ENCODE measurements at regions not wholly inside any gene's neighbourhood (a gene's known extent, or its start where the extent isn't known, plus 50 kb on each side); places are given as distances from the start of the nearest gene placed in this dataset.

GRCh38 chr17:70897446-70897845 lies 728.1 kb downstream of the KCNJ2 start:
- H3K4me3 ChIP-seq (ENCODE audit: insufficient read depth, low read length, poor library complexity, severe bottlenecking) = no peak overlapping the region
- no peaks in the 10 kb centered on the region for H3K36me3 ChIP-seq (ENCODE audit: low read length)
- no peaks in the 10 kb centered on the region for H3K9me3 ChIP-seq (ENCODE audit: insufficient read depth, low read length)
- H3K4me2 ChIP-seq (ENCODE audit: low read depth, low read length, poor library complexity, severe bottlenecking) = no peak overlapping the region
- no peaks in the 10 kb centered on the region for H3F3A ChIP-seq (ENCODE audit: insufficient read depth)
- H3K9me2 ChIP-seq (replicated peaks; ENCODE audit: insufficient read depth, low read length) = no peaks in the 10 kb centered on the region
- no peaks in the 10 kb centered on the region for H3K27me3 ChIP-seq (ENCODE audit: low read length)
- H4K20me1 ChIP-seq (ENCODE audit: low read depth, low read length) = no peaks in the 10 kb centered on the region
- H3K79me2 ChIP-seq (ENCODE audit: insufficient read depth, low read length) = no peaks in the 10 kb centered on the region
- H3K9ac ChIP-seq (ENCODE audit: low read length) = no peak overlapping the region
- H2AFZ ChIP-seq (ENCODE audit: low read depth, low read length, severe bottlenecking) = no peak overlapping the region
- H3K27ac ChIP-seq (ENCODE audit: low read depth, low read length) = no peak overlapping the region
- TF ChIP-seq CTCF (IDR thresholded peaks at IDR 0.05; ENCODE audit: insufficient read depth, low read length, poor library complexity, severe bottlenecking) (no peak), EZH2phosphoT487 (conservative IDR thresholded peaks at IDR 0.05; ENCODE audit: low read length) (no peak)

DNA sequence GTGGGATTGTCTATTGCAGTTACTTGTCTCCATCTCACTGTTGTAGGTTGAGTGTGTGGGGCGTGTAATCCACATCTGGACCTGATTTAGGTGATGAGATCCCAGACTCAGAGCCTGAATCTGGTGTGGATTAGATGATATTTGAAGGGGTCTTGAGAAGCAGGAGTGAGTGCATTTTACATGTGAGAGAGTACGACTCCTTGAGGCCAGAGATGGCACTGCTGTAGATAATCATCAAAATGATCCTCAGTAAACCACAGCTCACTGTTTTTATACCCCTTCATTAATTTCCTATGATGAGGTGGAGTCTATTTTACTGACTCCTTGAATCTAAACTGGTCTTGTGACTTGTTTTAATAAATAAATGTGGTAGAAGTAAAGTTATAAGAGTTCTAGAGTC lies 732.5 kb downstream of the KCNJ2 start:
- Histone ChIP-seq H3K4me3 (ENCODE audit: insufficient read depth, low read length, poor library complexity, severe bottlenecking) (no peak overlapping the region), H3K9me2 (replicated peaks; ENCODE audit: insufficient read depth, low read length) (no peaks in the 10 kb centered on the region), H3K27ac (ENCODE audit: low read depth, low read length) (no peak overlapping the region), H2AFZ (ENCODE audit: low read depth, low read length, severe bottlenecking) (no peak overlapping the region), H4K20me1 (ENCODE audit: low read depth, low read length) (no peaks in the 10 kb centered on the region), H3K9me3 (ENCODE audit: insufficient read depth, low read length) (no peaks in the 10 kb centered on the region), H3K9ac (ENCODE audit: low read length) (no peak overlapping the region), H3K4me2 (ENCODE audit: low read depth, low read length, poor library complexity, severe bottlenecking) (no peak overlapping the region), H3K79me2 (ENCODE audit: insufficient read depth, low read length) (no peaks in the 10 kb centered on the region), H3K27me3 (ENCODE audit: low read length) (no peaks in the 10 kb centered on the region), H3F3A (ENCODE audit: insufficient read depth) (no peaks in the 10 kb centered on the region), H3K36me3 (ENCODE audit: low read length) (no peaks in the 10 kb centered on the region)
- TF ChIP-seq CTCF (IDR thresholded peaks at IDR 0.05; ENCODE audit: insufficient read depth, low read length, poor library complexity, severe bottlenecking) (no peak), EZH2phosphoT487 (conservative IDR thresholded peaks at IDR 0.05; ENCODE audit: low read length) (no peak)

DNA sequence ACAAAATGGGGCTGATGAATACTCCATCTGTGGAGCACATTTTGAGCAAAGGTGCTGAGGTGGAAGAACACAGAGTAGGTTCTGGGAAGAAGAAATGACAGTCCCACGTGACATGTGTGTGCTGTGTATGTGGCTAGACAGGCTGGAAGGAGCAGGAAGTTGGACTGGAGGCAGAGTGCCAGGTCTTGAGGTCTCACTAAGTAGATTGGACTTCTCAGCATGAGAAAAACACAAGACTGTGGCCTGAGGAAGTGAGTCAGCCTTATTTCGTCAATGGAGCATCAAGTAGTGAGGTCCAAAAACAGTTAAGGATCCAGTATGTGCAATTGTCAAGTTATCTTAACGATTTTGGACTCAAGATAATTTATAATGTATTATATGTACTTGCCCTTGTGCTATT lies 736.5 kb downstream of the KCNJ2 start:
- H3K9ac ChIP-seq (ENCODE audit: low read length) = no peak overlapping the region
- no peaks in the 10 kb centered on the region for H3K9me3 ChIP-seq (ENCODE audit: insufficient read depth, low read length)
- no peaks in the 10 kb centered on the region for H3K27me3 ChIP-seq (ENCODE audit: low read length)
- no peaks in the 10 kb centered on the region for H3K9me2 ChIP-seq (replicated peaks; ENCODE audit: insufficient read depth, low read length)
- no peak for TF ChIP-seq CTCF (IDR thresholded peaks at IDR 0.05; ENCODE audit: insufficient read depth, low read length, poor library complexity, severe bottlenecking)
- no peak for TF ChIP-seq EZH2phosphoT487 (conservative IDR thresholded peaks at IDR 0.05; ENCODE audit: low read length)
- H4K20me1 ChIP-seq (ENCODE audit: low read depth, low read length) = no peaks in the 10 kb centered on the region
- no peak overlapping the region for H2AFZ ChIP-seq (ENCODE audit: low read depth, low read length, severe bottlenecking)
- no peak overlapping the region for H3K4me3 ChIP-seq (ENCODE audit: insufficient read depth, low read length, poor library complexity, severe bottlenecking)
- H3K36me3 ChIP-seq (ENCODE audit: low read length) = no peaks in the 10 kb centered on the region
- H3K27ac ChIP-seq (ENCODE audit: low read depth, low read length) = no peak overlapping the region
- H3K4me2 ChIP-seq (ENCODE audit: low read depth, low read length, poor library complexity, severe bottlenecking) = no peak overlapping the region
- no peaks in the 10 kb centered on the region for H3K79me2 ChIP-seq (ENCODE audit: insufficient read depth, low read length)
- H3F3A ChIP-seq (ENCODE audit: insufficient read depth) = no peaks in the 10 kb centered on the region

- Histone ChIP-seq H3K4me3 (ENCODE audit: insufficient read depth, low read length, poor library complexity, severe bottlenecking) (no peak overlapping the region), H3K36me3 (ENCODE audit: low read length) (no peaks in the 10 kb centered on the region), H3K9me3 (ENCODE audit: insufficient read depth, low read length) (no peaks in the 10 kb centered on the region), H3K9me2 (replicated peaks; ENCODE audit: insufficient read depth, low read length) (no peaks in the 10 kb centered on the region), H4K20me1 (ENCODE audit: low read depth, low read length) (no peaks in the 10 kb centered on the region), H3K9ac (ENCODE audit: low read length) (no peak overlapping the region), H3K79me2 (ENCODE audit: insufficient read depth, low read length) (no peaks in the 10 kb centered on the region), H3K4me2 (ENCODE audit: low read depth, low read length, poor library complexity, severe bottlenecking) (no peak overlapping the region), H2AFZ (ENCODE audit: low read depth, low read length, severe bottlenecking) (no peak overlapping the region), H3K27ac (ENCODE audit: low read depth, low read length) (no peak overlapping the region), H3F3A (ENCODE audit: insufficient read depth) (no peaks in the 10 kb centered on the region), H3K27me3 (ENCODE audit: low read length) (no peaks in the 10 kb centered on the region)
- TF ChIP-seq CTCF (IDR thresholded peaks at IDR 0.05; ENCODE audit: insufficient read depth, low read length, poor library complexity, severe bottlenecking) (no peak), EZH2phosphoT487 (conservative IDR thresholded peaks at IDR 0.05; ENCODE audit: low read length) (no peak)
These were observed 737.5 kb downstream of the KCNJ2 start for GRCh38 chr17:70906808-70907207.
